SIG-M5 (cell line): ENCODE measurements at regions not wholly inside any gene's neighbourhood (a gene's known extent, or its start where the extent isn't known, plus 50 kb on each side); places are given as distances from the start of the nearest gene placed in this dataset.

Source experiments
- DNase-seq: peaks from one replicate; lab custom pipeline; 2025; lab: John Stamatoyannopoulos, UW

DNA sequence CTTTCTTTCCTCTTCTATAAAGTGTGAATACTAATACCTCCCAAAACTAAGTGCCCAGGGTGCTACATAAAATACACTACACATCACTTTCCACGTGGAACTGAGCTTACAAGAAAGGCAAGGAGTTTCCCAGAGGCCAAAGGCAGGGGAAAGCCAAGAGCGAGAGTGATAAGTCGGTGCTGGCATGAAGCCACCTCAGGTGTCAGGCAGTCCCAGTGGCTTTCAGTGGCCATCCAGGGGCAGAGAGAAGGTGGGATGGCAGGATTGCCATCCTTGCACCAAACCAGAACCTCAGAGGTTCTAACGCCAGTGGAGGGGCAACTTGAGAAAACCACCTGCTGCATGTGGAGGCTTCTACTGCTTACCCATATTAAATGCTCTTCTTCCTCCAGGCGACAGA, 79.7 kb upstream of the DIO3 start:
- DNase-seq: no peak

DNA sequence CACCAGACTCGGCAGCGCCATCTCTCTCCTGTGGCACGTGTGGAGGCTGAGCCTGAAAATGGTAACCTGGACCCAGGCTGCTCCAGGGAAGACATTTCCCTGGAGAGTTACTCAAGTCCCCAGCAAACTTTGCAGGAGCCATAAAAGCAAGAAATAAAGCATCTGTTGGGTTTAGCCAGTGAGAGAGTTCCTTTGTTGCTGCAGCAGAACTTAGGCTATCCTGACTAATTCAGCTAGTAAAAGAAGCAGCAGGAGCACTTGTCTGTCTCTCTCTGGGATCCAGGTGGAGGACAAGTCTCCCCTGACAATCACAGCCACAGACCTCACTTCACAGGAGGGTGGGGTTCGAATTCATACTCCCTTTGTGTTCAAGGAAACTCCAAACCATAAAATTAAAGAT, 79.2 kb upstream of the DIO3 start:
- no peak for DNase-seq

DNA sequence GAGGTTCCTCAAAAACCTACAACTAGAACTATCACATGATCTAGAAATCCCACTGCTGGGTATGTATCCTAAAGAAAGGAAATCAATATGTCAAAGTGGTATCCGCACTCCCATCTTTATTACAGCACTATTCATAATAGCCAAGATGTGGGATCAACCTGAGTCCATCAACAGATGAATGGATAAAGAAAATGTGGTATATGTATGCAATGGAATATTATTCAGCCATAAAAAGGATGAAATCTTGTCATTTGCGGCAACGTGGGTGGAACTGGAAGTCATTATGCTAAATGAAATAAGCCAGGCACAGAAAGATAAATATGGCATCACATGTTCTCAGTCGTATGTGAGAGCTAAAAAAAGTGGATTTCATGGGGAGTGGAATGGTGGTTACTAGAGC, 77.5 kb upstream of the DIO3 start:
- DNase-seq: no peak

DNA sequence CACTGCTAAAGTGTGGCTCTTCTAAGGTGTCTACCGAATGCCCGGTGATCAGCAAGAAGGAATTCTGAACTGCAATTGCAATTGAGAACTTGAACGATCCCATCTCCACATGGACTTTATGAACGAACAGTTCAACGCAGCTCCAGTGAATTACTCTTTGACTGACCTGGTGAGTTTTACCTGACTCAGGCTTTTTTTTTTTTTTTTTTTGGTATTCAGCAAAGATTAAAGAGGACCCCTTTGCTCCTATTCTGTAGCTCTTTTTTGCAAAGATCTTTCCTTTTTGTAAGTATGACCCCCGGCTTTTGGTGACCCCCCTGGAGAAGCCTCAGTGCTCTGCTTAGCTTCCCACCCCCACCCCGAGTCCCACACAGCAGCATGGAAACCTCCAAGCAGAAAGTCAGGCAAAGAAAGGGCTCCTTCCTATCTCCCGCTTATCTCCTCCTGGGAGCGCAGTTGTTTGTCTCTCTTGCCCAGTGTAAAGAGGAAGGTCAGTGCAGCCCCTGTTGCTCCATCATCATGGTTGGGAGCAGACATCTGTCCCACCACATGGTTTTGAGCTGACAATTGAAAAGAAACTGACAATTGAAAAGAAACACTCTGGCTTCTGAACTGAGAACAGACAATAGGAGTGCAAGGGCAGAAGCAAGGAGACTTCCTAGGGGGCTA, 72.1 kb upstream of the DIO3 start:
- no peak for DNase-seq

DNA sequence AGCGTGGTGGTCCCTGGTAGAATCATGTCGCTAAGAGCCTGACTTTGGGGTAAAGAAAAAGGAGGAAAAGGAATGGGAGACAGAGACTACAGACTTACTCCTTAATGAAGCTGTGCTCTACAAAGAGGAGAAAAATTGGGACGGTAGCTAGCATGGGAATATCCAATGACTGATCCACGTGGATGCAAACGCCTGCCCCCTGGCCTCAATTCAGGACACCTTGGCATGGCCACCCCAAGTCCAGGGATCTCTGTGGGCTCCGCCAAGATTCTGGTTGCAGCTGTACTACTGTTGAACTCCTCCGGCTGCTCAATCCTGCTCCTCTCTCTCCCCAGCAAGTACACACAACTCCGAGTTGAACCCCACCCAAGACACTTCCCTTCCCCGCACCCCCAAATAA, 70.5 kb upstream of the DIO3 start:
- no peak for DNase-seq

DNA sequence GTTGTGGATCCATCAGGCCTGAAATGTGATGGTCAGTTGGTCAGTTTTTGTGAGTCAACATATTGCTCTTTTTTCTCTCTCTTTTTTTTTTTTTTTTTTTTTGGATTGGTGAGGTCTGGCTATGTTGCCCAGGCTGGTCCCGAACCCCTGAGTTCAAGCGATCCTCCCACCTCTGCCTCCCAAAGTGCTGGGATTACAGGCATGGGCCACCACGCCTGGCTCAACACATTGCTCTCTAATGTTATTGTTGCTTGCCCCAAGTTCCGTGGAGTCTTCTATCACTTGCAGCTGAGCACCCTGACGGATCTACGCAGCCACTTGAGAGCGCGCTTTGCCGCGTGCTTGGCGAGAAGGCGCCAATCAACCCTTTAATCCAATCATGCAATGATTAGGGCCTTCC, 69.5 kb upstream of the DIO3 start:
- no peak for DNase-seq

DNA sequence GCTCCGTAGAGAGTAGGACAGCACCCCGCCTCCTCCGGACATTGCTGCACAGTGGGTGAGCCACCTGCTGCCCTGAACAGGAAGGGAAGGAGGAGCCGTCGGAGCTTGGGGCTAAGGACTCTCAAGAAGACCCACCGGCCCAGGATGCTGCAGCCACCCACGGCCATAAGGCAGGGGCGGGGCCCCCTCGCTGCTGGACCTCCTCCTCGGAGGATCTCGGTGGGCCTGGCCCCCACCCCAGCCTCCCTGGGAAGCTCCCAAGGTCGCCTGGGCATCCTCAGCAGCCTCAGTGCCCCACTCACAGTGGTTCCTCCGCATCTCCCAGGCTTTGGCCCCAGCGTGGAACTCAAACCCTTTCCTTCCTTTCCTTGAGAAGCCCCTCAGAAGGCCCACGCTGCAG, 68.6 kb upstream of the DIO3 start:
- no peak for DNase-seq

DNA sequence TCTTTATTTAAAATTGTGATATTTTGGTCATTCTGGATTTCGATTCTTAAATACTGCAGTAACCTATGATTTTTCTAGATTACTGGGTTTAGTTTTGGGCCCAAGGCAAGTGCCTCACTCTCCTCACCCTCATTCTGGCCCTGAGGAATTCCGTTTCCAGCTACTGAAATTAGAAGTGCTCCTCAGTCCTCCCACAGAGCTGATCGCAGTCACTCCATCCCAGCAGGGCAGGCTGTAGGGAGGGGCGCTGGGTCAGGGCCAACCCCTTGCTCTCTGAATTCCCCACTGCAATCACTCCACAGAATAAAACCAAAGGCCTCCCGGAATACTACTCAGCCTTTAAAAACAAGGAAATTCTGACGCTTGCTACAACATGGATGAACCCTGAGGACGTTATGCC, 66.5 kb upstream of the DIO3 start:
- DNase-seq: no peak

DNA sequence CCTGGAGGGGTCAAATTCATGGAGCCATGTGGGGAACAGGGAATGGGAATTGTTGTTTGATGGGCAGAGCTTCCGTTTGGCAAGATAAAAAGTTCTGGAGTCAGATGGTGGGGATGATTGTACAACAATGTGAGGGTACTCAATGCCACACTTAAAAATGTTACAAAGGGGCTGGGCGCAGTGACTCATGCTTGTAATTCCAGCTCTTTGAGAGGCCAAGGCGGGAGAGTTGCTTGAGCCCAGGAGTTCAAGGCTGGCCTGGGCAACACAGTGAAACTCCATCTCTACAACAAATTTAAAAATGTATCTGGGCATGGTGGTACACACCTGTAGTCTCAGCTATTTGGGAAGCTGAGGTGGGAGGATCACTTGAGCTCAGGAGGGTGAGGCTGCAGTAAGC, 66.0 kb upstream of the DIO3 start:
- DNase-seq: no peak

DNA sequence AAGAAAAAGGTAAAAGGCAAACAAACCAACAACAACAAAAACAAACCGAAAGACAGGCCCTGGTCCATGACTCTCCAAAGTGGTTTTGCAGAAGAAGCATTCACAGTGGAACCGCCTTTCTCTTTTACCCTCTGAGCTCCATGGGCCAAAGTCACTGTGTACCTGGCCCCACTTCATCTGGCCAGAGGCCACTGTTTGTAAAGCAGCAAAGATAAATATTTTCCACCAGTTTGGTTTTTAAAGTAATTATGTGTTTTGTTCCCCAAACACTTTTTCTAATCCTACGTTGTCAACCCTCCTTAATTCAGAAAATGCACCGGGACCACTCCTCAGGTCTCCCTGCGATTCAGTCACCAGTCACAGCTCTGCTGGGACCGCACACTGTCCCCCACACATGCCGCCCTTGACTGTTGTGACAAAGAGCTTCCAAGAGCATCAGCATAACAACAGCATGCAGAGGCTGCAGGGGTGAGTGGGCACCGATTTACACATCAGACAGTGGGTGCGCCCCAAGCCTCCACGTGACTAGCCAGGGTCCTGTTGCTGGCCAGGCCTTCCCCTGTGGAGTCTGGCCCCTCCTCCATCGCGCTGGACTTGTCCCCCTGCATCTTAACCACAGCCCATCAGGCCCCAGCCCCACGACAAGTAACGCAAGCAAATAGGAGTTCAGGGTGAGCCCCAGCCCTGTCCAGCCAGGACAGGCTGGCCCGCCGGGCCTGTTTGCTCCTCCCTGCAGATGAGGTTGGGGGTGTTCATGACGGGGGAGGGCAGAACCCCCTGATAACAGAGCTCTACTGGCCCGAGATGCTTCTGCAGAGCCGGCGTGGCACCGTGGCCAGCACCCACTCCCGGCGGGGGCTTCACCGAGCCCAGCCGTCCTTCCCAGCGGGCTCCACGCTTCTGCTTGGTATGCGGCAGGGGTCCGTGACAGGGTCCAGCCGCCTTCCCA, 65.2 kb upstream of the DIO3 start:
- DNase-seq: no peak

DNA sequence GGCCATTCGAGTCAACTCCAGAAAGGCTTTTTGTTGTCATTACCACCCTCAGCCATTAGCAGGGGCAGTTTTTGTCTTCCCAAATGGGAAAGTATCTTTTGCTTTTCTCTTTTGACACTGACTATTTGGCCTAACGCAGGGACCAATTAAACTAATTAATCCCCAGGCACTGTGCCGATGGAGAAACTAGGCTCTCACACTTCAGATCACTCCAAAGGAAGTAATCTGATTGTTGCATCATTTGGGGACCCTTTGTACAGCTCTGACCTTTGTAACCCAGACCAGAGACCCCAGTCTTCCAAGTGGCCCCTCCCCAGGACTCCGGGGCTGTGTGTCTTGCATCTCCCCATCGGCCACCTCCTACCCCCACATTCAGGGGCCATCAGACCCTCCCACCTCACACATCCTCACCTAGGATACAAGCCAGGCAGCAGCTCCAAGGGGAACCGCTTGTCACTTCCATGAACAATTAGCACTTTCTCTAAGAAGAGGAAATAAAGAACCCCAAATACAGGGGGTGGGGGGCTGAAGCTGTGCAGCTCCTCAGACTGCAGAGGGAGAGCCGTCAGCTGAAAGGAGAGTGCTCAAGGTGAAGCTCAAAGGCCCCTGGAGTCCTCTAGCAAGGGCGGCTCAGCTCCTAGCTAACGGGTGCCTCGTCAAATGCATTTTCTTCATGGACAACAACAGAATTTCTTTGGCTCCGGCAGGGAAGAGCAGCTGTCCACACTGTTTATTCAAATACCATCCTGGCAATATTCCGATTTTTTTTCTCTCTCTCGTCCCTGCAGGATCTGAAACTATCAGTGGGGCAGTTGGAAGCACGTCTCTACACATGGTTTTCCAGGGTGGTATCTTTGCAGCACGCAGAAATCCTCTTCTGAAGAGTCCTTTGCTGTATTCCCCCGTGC, 64.3 kb upstream of the DIO3 start:
- DNase-seq: no peak

DNA sequence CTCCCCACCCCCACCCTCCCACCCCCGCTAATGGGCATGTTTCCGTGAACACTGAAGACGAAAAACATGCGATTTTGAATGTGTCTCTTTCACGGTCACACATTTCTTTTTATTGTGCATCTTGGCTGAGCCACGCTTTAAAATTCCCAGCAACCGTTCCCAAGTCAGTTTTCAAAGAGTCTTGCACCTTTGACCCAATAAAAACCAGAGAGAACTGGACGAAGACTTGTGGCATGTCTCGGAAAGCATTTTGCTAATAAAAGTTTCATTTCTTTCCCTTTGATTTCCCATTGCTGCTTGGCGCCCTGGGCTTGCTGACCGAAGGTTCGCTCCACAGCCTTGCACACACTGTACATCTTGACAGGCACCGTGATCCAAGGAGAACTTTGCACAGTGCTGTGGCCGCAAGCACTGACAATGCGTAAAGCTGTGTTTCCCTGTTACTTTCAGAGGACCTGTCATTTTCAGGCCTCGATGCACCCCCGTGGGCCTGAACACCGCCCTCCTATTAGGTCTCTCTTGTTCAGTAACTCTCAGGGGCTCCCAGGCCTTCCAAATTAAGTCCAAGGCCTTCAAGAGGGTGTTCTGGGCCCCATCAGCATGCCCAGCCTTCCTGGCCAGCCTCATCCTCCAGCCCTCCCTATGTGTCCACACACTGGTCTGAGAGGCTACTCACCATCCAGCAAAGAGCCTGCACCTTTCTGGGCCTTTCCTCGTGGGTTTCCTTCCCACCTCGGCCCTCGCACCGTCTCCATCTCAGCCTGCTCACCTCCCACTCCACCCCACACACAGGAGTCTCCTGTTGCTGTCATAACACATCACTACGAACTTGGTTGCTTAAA, 63.4 kb upstream of the DIO3 start:
- DNase-seq: no peak

DNA sequence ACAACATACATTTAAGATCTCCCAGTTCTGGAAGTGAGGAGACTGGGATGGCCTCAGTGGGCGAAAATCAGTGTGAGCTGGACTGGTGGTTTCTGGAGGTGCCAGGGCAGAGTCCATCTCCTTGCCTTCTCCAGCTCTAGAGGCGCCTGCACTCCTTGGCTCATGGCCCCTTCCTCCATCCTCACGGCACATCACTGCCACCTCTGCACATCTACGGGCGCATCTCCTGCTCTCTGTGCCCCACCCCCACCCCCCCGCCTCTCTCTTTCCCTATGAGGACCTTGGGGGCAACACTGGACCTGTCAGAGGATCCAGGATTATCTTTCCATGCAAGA, 62.8 kb upstream of the DIO3 start:
- DNase-seq: no peak

DNA sequence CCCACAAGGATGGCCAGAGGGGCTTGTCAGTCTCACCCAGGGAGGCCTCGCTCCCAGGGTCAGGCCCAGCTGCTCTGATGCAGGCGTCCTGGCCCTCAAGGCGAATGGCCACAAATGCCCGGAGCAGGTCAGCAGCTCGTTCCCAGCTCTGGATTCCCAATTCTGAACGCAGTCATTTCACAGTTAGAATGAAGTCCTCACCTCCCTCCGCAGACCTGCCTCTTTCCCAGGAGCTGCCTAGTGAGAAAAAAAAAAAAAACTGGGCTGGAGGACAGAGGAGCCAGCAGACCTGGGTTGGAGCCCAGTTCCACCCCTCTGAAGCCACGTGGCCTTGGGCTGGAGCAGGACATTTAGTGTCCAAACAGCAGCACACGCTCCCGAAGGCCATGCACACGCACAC, 62.2 kb upstream of the DIO3 start:
- DNase-seq: no peak

DNA sequence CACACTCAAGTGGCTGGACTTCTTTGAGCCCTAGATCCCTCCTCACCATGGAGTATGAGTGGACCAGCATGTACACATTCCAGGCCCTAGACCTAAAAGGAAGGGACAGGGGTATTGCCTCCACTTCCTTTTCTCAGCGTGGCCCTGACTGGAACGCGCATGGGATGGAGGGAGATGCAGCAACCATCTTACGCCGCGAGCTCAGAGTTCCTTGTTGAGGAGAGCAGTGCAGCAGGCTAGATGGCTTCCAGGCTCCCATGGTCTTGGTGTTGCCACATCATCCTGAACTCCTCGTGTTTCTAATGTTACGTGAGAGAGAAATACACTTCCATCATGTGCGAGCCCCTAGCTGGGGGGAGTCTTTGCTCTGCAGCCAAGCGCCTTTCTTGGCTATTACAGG, 61.8 kb upstream of the DIO3 start:
- no peak for DNase-seq

DNA sequence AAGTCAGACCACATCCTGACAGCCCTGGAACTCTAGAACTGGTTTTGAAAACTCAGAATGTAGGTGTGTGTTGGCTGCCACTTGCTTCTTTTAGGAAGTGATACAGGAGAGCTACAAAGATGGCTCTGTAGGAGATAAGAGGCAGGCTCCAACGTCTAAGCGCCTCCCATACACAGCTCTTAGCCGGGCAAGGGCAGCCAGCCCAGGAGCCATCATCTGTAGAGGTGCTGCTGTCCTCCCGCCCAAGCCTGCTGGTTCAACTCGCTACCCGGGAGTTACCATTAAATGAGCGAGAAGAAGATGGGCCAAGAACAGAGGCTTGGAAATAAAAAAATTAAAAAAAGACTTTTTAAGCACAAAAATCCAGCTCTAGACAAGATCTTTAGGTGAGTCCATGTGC, 61.2 kb upstream of the DIO3 start:
- no peak for DNase-seq

DNA sequence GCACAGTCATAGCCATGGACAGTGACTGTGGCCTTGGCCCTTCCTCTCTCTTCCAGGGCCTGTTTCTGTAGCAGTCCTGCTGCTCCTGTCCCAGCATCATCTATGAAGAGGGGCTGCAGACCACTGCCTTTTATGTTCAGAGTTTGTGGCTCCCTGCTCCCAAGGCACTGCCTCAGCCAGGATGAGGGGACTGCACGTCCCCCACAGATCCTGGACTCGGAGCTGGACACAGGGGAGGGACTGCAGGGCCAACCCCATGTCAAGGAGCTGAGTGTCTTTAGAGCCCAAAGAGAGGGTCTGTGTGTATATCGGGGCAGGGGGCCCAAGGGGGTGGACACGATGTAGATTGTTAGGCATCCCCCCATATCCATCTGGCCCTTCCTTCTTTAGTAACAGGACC, 60.6 kb upstream of the DIO3 start:
- DNase-seq: no peak

DNA sequence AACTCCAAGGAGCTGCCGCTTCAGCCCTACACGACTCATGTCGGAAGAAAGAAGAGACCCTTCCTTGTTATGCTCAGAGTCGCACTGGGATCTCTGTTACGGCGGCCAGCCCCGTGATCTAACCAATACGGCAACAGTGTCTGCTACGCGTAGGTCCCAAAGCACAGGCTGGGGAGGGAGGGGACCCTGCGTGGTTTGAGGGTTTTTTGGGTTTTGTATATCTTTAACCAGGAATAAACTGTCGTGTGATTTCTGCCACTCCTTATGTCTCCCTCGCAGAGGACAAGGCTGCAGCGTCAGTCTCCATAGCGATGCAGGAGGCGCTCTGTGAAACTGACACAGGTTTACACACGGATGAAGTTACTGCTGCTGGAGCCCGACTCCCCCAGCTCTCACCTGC, 60.0 kb upstream of the DIO3 start:
- no peak for DNase-seq

DNA sequence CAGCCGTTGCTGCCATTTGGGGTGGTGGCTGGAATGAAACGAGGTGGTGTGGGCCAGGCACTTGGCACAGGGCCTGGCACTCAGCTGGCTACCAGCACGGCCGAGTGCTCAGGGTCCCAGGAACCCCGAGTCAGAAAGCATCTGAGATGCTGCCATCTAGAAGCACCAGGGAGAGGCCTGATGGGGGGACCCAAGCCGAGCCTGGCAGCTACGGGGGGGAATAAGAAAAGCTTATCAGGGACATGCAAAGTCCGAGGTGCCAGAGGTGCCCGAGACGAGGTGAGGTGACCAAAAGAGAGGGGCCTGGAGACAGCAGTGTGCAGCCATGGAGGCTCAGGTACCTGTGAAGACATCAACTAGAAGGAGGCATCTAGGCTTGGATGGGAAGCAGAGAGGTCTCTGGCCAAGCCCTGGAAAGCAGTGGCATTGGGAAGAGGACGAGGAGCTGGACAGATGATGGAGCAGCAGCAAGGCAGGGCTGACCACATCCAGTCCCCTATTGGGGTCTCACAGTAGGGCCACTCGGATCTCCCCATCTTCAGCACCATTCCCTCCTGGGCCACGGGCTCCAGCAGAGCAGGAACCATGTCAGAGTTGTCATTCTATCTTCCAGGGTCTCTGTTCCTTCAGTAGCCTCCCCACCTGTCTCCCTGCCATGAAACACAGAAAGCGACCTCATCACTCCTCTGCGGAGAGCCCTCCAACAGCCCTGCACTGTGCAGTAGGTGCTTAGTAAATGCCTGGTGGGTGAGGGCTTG, 59.3 kb upstream of the DIO3 start:
- no peak for DNase-seq

DNA sequence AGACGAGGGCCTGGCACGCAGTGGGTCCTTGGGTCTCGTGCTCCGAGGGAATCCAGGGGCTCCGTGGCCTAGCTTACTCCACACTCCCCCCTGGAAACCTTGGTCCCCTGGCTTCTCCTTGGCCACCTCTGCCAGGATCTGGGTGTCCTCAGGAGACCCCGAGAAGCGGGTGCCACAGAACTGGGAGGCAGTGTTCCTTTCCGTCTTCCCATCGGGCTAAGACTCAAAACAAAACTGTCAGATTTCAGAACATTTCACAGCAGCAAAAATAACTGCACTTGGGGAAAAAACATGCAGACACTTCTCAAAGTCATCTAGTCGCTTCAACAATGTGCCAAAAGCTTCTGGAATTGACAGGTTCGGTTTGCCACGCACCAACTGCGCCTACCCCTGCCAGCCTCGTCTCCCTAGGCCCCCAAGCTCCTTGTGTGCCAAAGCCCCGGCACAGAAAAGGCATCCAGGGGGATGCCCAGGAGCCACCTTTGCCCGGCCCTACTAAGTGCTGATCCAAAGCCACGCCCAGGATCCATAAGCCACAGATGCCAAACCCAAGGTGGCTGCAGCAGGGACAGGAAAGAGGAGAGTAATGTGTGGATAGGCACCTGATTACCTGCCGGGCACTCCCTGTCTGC, 58.4 kb upstream of the DIO3 start:
- DNase-seq: no peak
